Amniotic stem cell (primary cell): ENCODE measurements at regions not wholly inside any gene's neighbourhood (a gene's known extent, or its start where the extent isn't known, plus 50 kb on each side); places are given as distances from the start of the nearest gene placed in this dataset.

Experiments used
- DNase-seq: peaks from one replicate; lab custom pipeline; 2025; lab: John Stamatoyannopoulos, UW

DNA sequence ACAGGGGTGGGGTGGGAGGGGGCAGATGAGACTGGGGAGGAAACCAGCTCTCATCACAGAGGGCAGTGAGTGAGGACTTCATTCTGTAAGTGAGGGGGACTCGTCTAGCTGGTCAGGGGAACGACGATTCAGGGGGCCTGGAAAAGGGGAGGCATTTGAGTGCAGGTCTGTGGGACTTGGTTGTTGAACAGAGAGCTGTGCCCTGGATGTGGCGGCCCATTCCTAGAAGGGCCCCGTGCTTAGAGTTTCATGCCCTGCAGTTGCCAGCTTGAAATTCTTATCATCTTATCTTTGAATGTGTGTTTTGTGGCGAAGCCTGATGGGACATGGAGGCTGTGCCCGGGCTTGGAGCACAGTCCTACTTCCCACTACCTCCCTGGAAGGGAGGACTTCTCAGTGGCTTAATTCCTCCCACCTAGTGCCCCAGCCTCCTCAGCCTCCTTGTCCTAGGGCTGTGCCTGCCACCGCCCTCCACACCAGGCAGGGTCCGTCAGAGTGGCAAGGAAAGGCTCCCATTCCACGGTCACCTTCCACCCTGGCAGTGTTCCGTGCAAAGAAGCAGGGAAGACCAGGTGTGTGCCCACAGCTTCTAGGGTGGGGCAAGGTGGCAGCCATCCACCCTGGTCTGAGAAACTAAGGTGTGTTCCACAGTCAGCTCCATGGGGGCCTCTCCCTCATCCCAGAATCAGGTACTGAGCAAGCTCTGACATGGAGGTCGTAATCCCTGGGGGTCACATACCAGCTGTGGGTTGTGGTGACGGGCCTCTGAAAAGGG, 59.7 kb upstream of the LMO1 start:
- no peak for DNase-seq

- no peak for DNase-seq
Observed at GRCh38 chr11:8321876-8322275, 58.2 kb upstream of the LMO1 start.

DNA sequence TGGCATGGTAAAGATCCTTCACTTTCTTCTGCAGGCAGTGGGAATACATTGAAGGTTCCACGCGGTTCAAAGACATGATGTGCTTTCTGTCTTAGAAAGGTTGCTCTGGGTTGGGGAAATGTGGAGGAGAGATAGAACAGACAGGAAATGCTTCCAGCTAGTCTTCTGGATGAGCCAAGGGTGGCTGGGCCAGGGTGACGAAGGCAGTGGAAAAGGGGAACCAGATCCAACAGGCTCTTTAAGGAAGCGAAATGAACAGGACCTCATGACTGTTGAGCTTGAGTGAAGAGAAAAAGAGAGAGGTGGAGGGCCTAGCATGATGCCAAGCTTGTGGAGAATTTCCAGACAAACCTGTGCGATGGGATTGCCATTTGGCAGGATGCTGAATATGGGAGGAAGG, 56.4 kb upstream of the LMO1 start:
- DNase-seq: no peak

GRCh38 chr11:8318536-8318935, 54.9 kb upstream of the LMO1 start:
- no peak for DNase-seq

DNA sequence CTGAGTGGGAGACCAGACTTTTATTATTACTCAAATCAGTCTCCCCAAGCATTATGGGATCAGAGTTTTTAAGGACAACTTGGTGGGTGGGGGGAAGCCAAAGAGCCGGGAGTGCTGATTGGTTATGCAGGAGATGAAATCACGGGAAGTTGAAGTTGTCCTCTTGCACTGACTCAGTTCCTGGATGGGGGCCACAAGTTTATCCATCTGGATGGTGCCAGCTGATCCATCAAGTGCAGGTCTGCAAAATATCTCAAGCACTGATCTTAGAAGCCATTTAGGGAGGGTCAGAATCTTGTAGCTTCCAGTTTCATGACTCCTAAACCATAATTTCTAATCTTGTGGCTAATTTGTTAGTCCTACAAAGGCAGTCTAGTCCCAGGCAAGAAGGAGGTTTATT, 53.5 kb upstream of the LMO1 start:
- no peak for DNase-seq

- no peak for DNase-seq
Observed at GRCh38 chr11:8315954-8316353, 52.3 kb upstream of the LMO1 start.

GRCh38 chr11:8315463-8315862, 51.8 kb upstream of the LMO1 start:
- no peak for DNase-seq

GRCh38 chr11:8314916-8315315, 51.2 kb upstream of the LMO1 start:
- no peak for DNase-seq

DNA sequence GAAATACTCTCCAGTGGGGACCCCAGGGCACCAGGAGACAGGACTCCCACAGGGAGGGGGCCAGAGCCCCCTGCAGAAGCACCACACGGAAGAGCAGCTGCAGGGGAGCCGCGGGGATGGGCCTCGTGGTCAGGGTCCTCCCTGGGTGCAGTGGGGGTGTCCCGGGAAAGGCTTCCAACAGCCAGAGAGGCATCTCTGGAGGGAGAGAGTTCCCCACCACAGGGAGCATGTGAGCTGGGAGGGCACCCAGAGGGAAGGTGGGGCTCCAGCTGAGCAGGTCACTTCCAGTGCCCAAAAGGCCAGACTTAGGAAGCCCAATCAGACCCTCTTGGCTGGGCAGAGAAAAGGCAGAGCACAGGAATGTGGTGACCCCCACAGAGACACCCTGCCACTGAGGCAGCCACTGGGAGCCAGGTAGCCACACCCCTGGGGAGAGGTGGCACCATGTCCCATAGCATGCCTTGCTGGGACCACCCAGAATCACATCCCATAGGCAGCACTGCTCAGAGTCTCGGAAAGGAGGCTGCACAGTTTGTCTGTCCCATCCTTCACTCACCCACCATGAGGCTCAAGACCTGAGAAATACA, 49.9 kb upstream of the LMO1 start:
- DNase-seq: no peak
